ENCODE measurements at regions not wholly inside any gene's neighbourhood (a gene's known extent, or its start where the extent isn't known, plus 50 kb on each side); places are given as distances from the start of the nearest gene placed in this dataset.

DNA sequence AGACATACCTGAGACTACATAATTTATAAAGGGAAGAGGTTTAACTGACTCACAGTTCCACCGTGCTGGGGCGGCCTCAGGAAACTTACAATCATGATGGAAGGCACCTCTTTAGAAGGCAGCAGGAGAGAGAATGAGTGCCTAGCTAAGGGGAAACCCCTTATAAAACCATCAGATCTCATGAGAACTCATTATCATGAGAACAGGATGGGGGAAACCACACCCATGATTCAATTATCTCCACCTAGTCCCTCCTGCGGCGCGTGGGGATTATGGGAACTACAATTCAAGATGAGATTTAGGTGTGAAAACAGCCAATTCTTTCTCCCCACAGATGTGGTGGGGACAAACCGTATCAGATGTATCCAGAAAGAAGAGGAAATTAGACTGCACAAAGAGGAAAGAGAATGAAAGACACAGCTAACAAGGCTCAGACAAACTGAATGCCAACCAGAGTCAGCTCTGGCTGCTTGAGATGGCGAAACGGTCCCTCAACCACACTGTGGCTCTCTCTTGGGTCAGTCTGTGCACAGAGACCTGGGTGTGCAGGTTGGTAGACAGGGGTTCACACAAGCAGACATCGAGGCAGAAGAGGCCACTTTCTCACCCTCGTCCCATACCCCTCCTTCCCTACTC is 375.6 kb downstream of the SFMBT2 start:
- DNase-seq = no peak
- POLR2A ChIA-PET = no interaction called here
- H3K27ac Mint-ChIP-seq = no peak overlapping the region
- peaks cover 12% of the 10 kb centered on the region for H3K9me3 Mint-ChIP-seq
- H3K36me3 Mint-ChIP-seq (ENCODE audit: low read depth) = no peaks in the 10 kb centered on the region
- peaks cover 29% of the 10 kb centered on the region for H3K4me1 Mint-ChIP-seq
- CTCF ChIA-PET = interaction anchor here (1.2 kb wide), 1 partner anchor 107 kb away, joined by 3 read pairs; no protein-coding TSS in a partner anchor
- no peak overlapping the region for H3K4me3 Mint-ChIP-seq
- peaks cover 13% of the 10 kb centered on the region for H3K27me3 Mint-ChIP-seq

GRCh38 chr10:7033031-7033430 is 377.8 kb downstream of the SFMBT2 start:
- POLR2A ChIA-PET = no interaction called here
- DNase-seq = no peak
- Mint-ChIP-seq H3K27ac (no peak overlapping the region), H3K27me3 (no peaks in the 10 kb centered on the region), H3K36me3 (ENCODE audit: low read depth) (no peaks in the 10 kb centered on the region), H3K4me3 (no peak overlapping the region), H3K4me1 (peaks cover 38% of the 10 kb centered on the region), H3K9me3 (peaks cover 17% of the 10 kb centered on the region)
- CTCF ChIA-PET = no interaction called here

GRCh38 chr10:7030134-7030855 is 380.5 kb downstream of the SFMBT2 start:
- H3K9me3 Mint-ChIP-seq = peaks cover 13% of the 10 kb centered on the region
- H3K4me1 Mint-ChIP-seq = peaks cover 31% of the 10 kb centered on the region
- no peak overlapping the region for H3K4me3 Mint-ChIP-seq
- no peak for DNase-seq
- H3K36me3 Mint-ChIP-seq (ENCODE audit: low read depth) = no peaks in the 10 kb centered on the region
- no peaks in the 10 kb centered on the region for H3K27me3 Mint-ChIP-seq
- POLR2A ChIA-PET = no interaction called here
- H3K27ac Mint-ChIP-seq = no peak overlapping the region
- CTCF ChIA-PET = no interaction called here

GRCh38 chr10:7029672-7030071 is 381.2 kb downstream of the SFMBT2 start:
- no peak for DNase-seq
- peak overlapping the region; percentile 4 for H3K27ac Mint-ChIP-seq
- peaks cover 25% of the 10 kb centered on the region for H3K4me1 Mint-ChIP-seq
- H3K9me3 Mint-ChIP-seq = peaks cover 13% of the 10 kb centered on the region
- CTCF ChIA-PET = no interaction called here
- H3K4me3 Mint-ChIP-seq = no peak overlapping the region
- no peaks in the 10 kb centered on the region for H3K27me3 Mint-ChIP-seq
- H3K36me3 Mint-ChIP-seq (ENCODE audit: low read depth) = no peaks in the 10 kb centered on the region
- POLR2A ChIA-PET = no interaction called here

DNA sequence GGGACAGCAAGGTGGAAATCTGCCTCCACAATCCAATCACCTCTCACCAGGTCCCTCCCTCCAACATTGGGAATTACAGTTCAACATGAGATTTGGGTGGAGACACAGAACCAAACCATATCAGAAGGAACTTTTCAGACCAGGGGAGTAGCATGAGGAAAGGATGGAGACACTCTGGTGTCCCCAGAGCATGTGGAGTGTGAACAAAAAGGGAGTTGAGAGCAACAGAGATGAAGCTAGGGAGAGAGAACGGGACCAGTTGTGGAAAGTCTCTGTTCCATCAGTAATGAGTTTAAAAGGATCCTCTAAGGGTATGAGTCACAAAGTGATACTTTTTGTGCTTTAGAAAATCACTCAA is 382.0 kb downstream of the SFMBT2 start:
- CTCF ChIA-PET = no interaction called here
- DNase-seq = no peak
- POLR2A ChIA-PET = no interaction called here
- Mint-ChIP-seq H3K36me3 (ENCODE audit: low read depth) (no peaks in the 10 kb centered on the region), H3K9me3 (peaks cover 13% of the 10 kb centered on the region), H3K4me1 (peaks cover 22% of the 10 kb centered on the region), H3K27me3 (no peaks in the 10 kb centered on the region), H3K27ac (no peak overlapping the region), H3K4me3 (no peak overlapping the region)

DNA sequence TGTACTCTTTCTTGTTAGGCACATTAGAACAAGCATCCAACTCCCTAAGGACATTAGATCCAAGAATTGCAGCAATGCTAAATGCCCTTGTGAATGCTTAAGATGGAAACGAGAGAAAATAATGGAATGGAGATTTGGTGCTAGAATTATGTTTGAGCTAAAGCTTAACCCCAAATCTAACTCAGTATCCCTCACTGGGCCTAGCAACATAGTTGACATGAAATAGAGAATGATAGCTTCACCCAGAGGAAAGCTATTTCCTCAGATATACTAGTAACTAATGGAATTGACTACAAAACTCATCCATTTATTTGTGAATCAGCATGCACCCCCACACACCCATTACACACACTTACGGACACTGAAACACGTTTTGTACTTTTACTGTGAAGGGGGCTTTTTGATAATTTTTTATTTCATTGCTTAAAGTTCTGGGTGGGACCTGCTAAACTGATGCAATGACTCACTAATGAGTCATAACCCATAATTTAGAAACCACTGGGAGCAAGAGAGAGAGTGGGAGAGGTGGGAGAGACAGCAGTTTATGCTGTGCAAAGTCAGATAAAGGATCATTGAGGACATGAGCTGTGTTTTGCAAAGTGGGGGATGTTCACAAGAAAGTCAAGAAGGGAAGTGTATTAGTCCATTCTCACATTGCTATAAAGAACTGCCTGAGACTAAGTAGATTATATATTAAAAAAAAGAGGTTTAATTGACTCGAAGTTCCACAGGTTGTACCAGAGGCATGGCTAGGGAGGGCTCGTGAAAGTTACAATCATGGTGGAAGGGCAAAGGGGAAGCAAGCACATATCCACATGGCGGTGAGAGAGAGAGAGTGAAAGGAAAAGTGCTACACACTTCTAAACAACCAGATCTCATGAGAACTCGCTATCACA is 382.7 kb downstream of the SFMBT2 start:
- Mint-ChIP-seq H3K36me3 (ENCODE audit: low read depth) (no peaks in the 10 kb centered on the region), H3K27me3 (no peaks in the 10 kb centered on the region), H3K9me3 (peaks cover 10% of the 10 kb centered on the region), H3K4me1 (peaks cover 20% of the 10 kb centered on the region), H3K4me3 (no peak overlapping the region), H3K27ac (no peak overlapping the region)
- ChIA-PET POLR2A (interaction anchor here (0.6 kb wide), 1 partner anchor 92 kb away, joined by 3 read pairs; no protein-coding TSS in a partner anchor), CTCF (interaction anchor here (0.6 to 1.1 kb wide), 2 partner anchors 12 to 598 kb away, joined by 3 read pairs; no protein-coding TSS in a partner anchor)
- no peak for DNase-seq

GRCh38 chr10:7027237-7027912 is 383.5 kb downstream of the SFMBT2 start:
- Mint-ChIP-seq H3K27ac (no peak overlapping the region), H3K36me3 (ENCODE audit: low read depth) (no peaks in the 10 kb centered on the region), H3K9me3 (peaks cover 8% of the 10 kb centered on the region), H3K27me3 (no peaks in the 10 kb centered on the region), H3K4me3 (no peak overlapping the region), H3K4me1 (peaks cover 13% of the 10 kb centered on the region)
- DNase-seq = no peak
- POLR2A ChIA-PET = interaction anchor here (0.6 kb wide), 1 partner anchor 91 kb away, joined by 3 read pairs; no protein-coding TSS in a partner anchor
- CTCF ChIA-PET = interaction anchor here (0.6 to 1.1 kb wide), 2 partner anchors 13 to 599 kb away, joined by 3 read pairs; no protein-coding TSS in a partner anchor

DNA sequence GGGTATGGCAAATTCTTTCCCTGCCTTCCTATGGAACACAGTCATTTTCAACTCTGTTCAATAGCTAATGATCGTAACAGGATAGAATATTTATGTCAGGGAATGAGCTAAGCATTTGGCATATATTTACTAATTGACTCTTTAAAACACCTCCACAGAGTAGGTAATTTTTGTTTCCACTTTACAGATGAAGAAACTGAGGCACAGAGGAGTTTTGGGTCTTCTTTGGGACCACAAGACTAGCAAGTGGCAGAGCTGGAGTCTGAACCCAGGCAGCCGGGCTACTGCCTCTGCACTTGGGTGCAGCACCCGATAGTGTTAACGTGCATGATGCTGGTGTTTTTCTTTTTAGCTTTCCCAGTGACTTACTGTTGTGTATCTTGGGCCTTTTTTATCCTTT is 384.0 kb downstream of the SFMBT2 start:
- Mint-ChIP-seq H3K27me3 (no peaks in the 10 kb centered on the region), H3K9me3 (peaks cover 7% of the 10 kb centered on the region), H3K4me3 (no peak overlapping the region), H3K4me1 (peaks cover 13% of the 10 kb centered on the region), H3K36me3 (ENCODE audit: low read depth) (no peaks in the 10 kb centered on the region), H3K27ac (no peak overlapping the region)
- ChIA-PET POLR2A (no interaction called here), CTCF (interaction anchor here (0.7 to 1.1 kb wide), 2 partner anchors 13 to 19 kb away, joined by 3 to 7 read pairs; no protein-coding TSS in a partner anchor)
- no peak for DNase-seq

- ChIA-PET POLR2A (no interaction called here), CTCF (interaction anchor here (0.7 kb wide), 1 partner anchor 68 kb away, joined by 5 read pairs; no protein-coding TSS in a partner anchor)
- Mint-ChIP-seq H3K27me3 (peaks cover under 1% of the 10 kb centered on the region), H3K27ac (no peak overlapping the region), H3K4me1 (peaks cover 13% of the 10 kb centered on the region), H3K9me3 (peaks cover 6% of the 10 kb centered on the region), H3K36me3 (ENCODE audit: low read depth) (no peaks in the 10 kb centered on the region), H3K4me3 (no peak overlapping the region)
- no peak for DNase-seq
These were observed 385.5 kb downstream of the SFMBT2 start for GRCh38 chr10:7025296-7025695.

GRCh38 chr10:7015457-7015856 is 395.4 kb downstream of the SFMBT2 start:
- ChIA-PET POLR2A (no interaction called here), CTCF (interaction anchor here (0.5 to 1.0 kb wide), 2 partner anchors 32 to 679 kb away, joined by 3 to 5 read pairs; no protein-coding TSS in a partner anchor)
- H3K9me3 Mint-ChIP-seq = peaks cover 7% of the 10 kb centered on the region
- no peaks in the 10 kb centered on the region for H3K36me3 Mint-ChIP-seq (ENCODE audit: low read depth)
- peaks cover 8% of the 10 kb centered on the region for H3K27me3 Mint-ChIP-seq
- no peak overlapping the region for H3K4me3 Mint-ChIP-seq
- H3K27ac Mint-ChIP-seq = no peak overlapping the region
- DNase-seq = no peak
- no peaks in the 10 kb centered on the region for H3K4me1 Mint-ChIP-seq

DNA sequence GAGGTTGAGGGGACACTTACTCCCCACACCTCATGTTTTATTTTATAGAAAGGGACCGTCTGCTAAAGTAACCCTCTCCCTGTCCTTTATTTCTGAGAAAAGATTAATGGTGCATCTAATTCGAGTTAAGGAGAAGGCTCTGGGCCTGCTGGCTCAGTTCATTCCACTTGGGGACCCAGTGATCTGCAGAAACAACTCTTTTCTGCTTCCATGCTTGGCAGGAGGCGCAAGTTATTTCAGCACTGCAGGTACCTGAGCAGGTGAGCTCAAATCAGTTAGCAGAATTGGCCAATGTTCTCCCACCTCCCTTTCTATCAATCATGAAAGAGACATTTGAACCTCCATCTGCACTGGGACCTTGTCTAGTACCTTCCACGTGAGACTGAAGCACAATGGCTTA is 396.1 kb downstream of the SFMBT2 start:
- Mint-ChIP-seq H3K4me1 (no peaks in the 10 kb centered on the region), H3K36me3 (ENCODE audit: low read depth) (no peaks in the 10 kb centered on the region), H3K27ac (no peak overlapping the region), H3K4me3 (no peak overlapping the region), H3K27me3 (peaks cover 5% of the 10 kb centered on the region), H3K9me3 (peaks cover under 1% of the 10 kb centered on the region)
- POLR2A ChIA-PET = no interaction called here
- DNase-seq = no peak
- CTCF ChIA-PET = no interaction called here

GRCh38 chr10:7011994-7012393 is 398.8 kb downstream of the SFMBT2 start:
- Mint-ChIP-seq H3K4me3 (no peak overlapping the region), H3K4me1 (no peaks in the 10 kb centered on the region), H3K9me3 (no peaks in the 10 kb centered on the region), H3K36me3 (ENCODE audit: low read depth) (no peaks in the 10 kb centered on the region), H3K27me3 (peaks cover 5% of the 10 kb centered on the region), H3K27ac (no peak overlapping the region)
- ChIA-PET POLR2A (no interaction called here), CTCF (no interaction called here)
- no peak for DNase-seq
